Gastrocnemius medialis (tissue), 4 donors: ENCODE measurements at regions not wholly inside any gene's neighbourhood (a gene's known extent, or its start where the extent isn't known, plus 50 kb on each side); places are given as distances from the start of the nearest gene placed in this dataset.

ENCODE experiments used
- POLR2A ChIP-seq, 2 donors: fragments of 450-650 bp; IDR thresholded peaks; one replicate each; pipeline ENCODE4 v1.6.1; 2017; ENCODE audit warnings: antibody characterized with exemption in 2 of 2, mild to moderate bottlenecking in 2 of 2, moderate library complexity in 2 of 2
- TF ChIP-seq, protein P1 (sequence below), 5 experiments: fragments of 450-650 bp in 3 of 5; fragments of 200-600 bp in 2 of 5; sonication (generic) in 2 of 5; IDR thresholded peaks in 4 of 5; conservative IDR thresholded peaks in 1 of 5; 1 replicate in 4 of 5; 2 replicates in 1 of 5; pipeline ENCODE4 v1.5.1; 2016 to 2019; ENCODE audit warnings: antibody characterized with exemption in 5 of 5, mild to moderate bottlenecking in 3 of 5, moderate library complexity in 3 of 5

DNA sequence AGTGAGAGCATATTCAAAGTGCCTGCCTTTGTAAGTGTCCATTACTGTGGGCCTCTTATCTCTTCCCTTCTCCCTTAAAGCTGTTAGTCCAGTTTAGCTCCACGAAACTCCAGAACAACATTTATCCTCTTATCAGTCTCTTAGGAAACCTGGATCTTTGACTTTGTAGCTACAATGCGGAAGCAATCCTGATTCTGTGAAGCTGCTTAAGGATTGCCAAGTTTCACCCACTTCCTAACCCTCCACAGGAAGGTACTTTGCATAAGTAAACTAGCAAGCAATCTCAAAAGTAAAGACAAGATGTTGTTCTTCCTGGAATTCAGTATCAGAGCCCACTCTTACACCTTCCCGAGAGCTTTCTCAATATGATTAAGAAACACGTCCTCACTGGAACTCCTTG lies 164.9 kb upstream of the USP25 start:
- TF ChIP-seq, protein P1, sequence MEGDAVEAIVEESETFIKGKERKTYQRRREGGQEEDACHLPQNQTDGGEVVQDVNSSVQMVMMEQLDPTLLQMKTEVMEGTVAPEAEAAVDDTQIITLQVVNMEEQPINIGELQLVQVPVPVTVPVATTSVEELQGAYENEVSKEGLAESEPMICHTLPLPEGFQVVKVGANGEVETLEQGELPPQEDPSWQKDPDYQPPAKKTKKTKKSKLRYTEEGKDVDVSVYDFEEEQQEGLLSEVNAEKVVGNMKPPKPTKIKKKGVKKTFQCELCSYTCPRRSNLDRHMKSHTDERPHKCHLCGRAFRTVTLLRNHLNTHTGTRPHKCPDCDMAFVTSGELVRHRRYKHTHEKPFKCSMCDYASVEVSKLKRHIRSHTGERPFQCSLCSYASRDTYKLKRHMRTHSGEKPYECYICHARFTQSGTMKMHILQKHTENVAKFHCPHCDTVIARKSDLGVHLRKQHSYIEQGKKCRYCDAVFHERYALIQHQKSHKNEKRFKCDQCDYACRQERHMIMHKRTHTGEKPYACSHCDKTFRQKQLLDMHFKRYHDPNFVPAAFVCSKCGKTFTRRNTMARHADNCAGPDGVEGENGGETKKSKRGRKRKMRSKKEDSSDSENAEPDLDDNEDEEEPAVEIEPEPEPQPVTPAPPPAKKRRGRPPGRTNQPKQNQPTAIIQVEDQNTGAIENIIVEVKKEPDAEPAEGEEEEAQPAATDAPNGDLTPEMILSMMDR (IDR thresholded peaks at IDR 0.05 in 4 of 5, conservative IDR thresholded peaks at IDR 0.05 in 1 of 5) = no peak
- TF ChIP-seq POLR2A (IDR thresholded peaks at IDR 0.05) = no peak
